HepG2 (cell line): ENCODE measurements at regions not wholly inside any gene's neighbourhood (a gene's known extent, or its start where the extent isn't known, plus 50 kb on each side); places are given as distances from the start of the nearest gene placed in this dataset.

Experiments
- CTCF ChIP-seq: sonication (generic); formaldehyde crosslinking; IDR thresholded peaks from 2 replicates; pipeline ENCODE4 v1.5.0; 2020; ENCODE audit warnings: mild to moderate bottlenecking, missing genetic modification reagents, moderate library complexity
- SATB2 ChIP-seq: sonication (generic); formaldehyde crosslinking; IDR thresholded peaks from 2 replicates; pipeline ENCODE4 v1.5.0; 2020; ENCODE audit warnings: missing genetic modification reagents
- SMYD3 ChIP-seq: sonication (generic); formaldehyde crosslinking; IDR thresholded peaks from 2 replicates; pipeline ENCODE4 v1.8.1; 2023; ENCODE audit warnings: mild to moderate bottlenecking, missing genetic modification reagents
- TCF7L2 ChIP-seq: IDR thresholded peaks from 2 replicates; pipeline ENCODE4 v1.6.1; 2011; ENCODE audit warnings: mild to moderate bottlenecking, low read depth, low read length, moderate library complexity

- TF ChIP-seq SMYD3 (CRISPR knock-in tag): no peak
- TF ChIP-seq SATB2 (CRISPR knock-in tag): no peak
- TF ChIP-seq TCF7L2: no peak
- no peak for TF ChIP-seq CTCF (CRISPR knock-in tag)
Measured at GRCh38 chr15:72979791-72980190, 72.5 kb upstream of the NEO1 start.
